HCT116 (cell line): ENCODE measurements at regions not wholly inside any gene's neighbourhood (a gene's known extent, or its start where the extent isn't known, plus 50 kb on each side); places are given as distances from the start of the nearest gene placed in this dataset.

Experiments used
- ATF3 ChIP-seq: IDR thresholded peaks from 2 replicates; pipeline ENCODE4 v1.6.1; 2012
- EZH2 ChIP-seq: fragments of 200-600 bp; sonication (generic); IDR thresholded peaks from 2 replicates; pipeline ENCODE4 v1.6.1; 2017; ENCODE audit warnings: antibody characterized with exemption, mixed run types
- JUND ChIP-seq: IDR thresholded peaks from 2 replicates; pipeline ENCODE4 v1.6.1; 2012
- MAX ChIP-seq: IDR thresholded peaks from 2 replicates; pipeline ENCODE4 v1.6.1; 2012
- POLR2A ChIP-seq: IDR thresholded peaks from 2 replicates; pipeline ENCODE4 v1.7.0; 2011; ENCODE audit warnings: borderline replicate concordance; ENCODE audit not compliant: insufficient read depth, insufficient read length; ENCODE audit errors: extremely low read depth
- POLR2AphosphoS5 ChIP-seq: IDR thresholded peaks from 2 replicates; pipeline ENCODE4 v1.6.1; 2011; ENCODE audit warnings: mild to moderate bottlenecking, low read depth, low read length, moderate library complexity
- REST ChIP-seq: IDR thresholded peaks from 2 replicates; pipeline ENCODE4 v1.6.1; 2012; ENCODE audit warnings: low read depth
- SP1 ChIP-seq: IDR thresholded peaks from 2 replicates; pipeline ENCODE4 v1.6.1; 2012; ENCODE audit warnings: low read depth
- SRF ChIP-seq: IDR thresholded peaks from 2 replicates; pipeline ENCODE4 v1.6.1; 2012; ENCODE audit warnings: low read depth
- TCF7L2 ChIP-seq: IDR thresholded peaks from 2 replicates; pipeline ENCODE4 v1.7.0; 2011; ENCODE audit warnings: borderline replicate concordance, inconsistent platforms; ENCODE audit not compliant: insufficient read depth, insufficient read length; ENCODE audit errors: extremely low read depth
- ZFX ChIP-seq: fragments of 450-650 bp; IDR thresholded peaks from 2 replicates; pipeline ENCODE4 v1.6.1; 2017
- ZNF274 ChIP-seq: fragments of 200-500 bp; sonication (Bioruptor generic); IDR thresholded peaks from 2 replicates; pipeline ENCODE4 v1.6.1; 2014; ENCODE audit warnings: mild to moderate bottlenecking, low read depth, low read length, inconsistent platforms
- TF ChIP-seq, protein P1 (sequence below), 3 experiments: fragments of 200-600 bp in 1 of 3; sonication (generic) in 1 of 3; IDR thresholded peaks in 2 of 3; conservative IDR thresholded peaks in 1 of 3; 2 replicates each; pipeline ENCODE4 v1.5.1; 2012 to 2017; ENCODE audit warnings: low read depth in 2 of 3, low read length in 2 of 3, antibody characterized with exemption in 1 of 3, borderline replicate concordance in 1 of 3, control low read depth in 1 of 3, mild to moderate bottlenecking in 1 of 3, mixed read lengths in 1 of 3, mixed run types in 1 of 3, moderate library complexity in 1 of 3; ENCODE audit not compliant: insufficient read depth in 1 of 3

DNA sequence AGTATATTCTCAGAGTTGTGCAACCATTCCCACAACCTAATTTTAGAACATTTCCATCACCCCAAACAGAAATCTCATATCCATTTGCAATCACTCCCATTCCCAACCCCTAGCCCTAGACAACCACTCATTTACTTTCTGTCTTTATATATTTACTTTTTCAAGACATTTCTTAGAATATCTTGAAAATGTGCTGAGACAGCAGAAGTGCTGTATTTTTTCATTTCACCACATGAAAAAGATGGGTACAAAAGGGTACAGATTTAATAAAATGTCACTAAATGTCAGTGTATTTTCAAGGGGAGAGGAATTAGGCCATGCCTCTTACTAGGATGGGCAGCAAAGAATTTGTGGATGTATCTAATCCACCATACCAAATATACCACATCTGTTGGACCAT, 51.6 kb upstream of the CCDC6 start:
- TF ChIP-seq, protein P1, sequence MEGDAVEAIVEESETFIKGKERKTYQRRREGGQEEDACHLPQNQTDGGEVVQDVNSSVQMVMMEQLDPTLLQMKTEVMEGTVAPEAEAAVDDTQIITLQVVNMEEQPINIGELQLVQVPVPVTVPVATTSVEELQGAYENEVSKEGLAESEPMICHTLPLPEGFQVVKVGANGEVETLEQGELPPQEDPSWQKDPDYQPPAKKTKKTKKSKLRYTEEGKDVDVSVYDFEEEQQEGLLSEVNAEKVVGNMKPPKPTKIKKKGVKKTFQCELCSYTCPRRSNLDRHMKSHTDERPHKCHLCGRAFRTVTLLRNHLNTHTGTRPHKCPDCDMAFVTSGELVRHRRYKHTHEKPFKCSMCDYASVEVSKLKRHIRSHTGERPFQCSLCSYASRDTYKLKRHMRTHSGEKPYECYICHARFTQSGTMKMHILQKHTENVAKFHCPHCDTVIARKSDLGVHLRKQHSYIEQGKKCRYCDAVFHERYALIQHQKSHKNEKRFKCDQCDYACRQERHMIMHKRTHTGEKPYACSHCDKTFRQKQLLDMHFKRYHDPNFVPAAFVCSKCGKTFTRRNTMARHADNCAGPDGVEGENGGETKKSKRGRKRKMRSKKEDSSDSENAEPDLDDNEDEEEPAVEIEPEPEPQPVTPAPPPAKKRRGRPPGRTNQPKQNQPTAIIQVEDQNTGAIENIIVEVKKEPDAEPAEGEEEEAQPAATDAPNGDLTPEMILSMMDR (IDR thresholded peaks at IDR 0.05 in 2 of 3, conservative IDR thresholded peaks at IDR 0.05 in 1 of 3; ENCODE audit: borderline replicate concordance in 1 of 3, insufficient read depth in 1 of 3, low read depth in 2 of 3, low read length in 2 of 3), result no peak
- TF ChIP-seq ZNF274 (no peak), SP1 (no peak), REST (no peak), POLR2A (no peak), TCF7L2 (no peak), ATF3 (no peak), MAX (no peak), SRF (no peak), JUND (no peak), ZFX (no peak), POLR2AphosphoS5 (no peak), EZH2 (no peak)
